CD14-positive monocyte (primary cell): ENCODE measurements at regions not wholly inside any gene's neighbourhood (a gene's known extent, or its start where the extent isn't known, plus 50 kb on each side); places are given as distances from the start of the nearest gene placed in this dataset.

Experiments used
- DNase-seq, 3 donors: peaks; one replicate each; pipeline ENCODE4 v3.0.0-alpha.2; 2011 to 2022
- H2AFZ ChIP-seq: 2 replicates; pipeline ENCODE4 v1.6.0; 2012; ENCODE audit warnings: mild to moderate bottlenecking, low read depth, low read length, inconsistent platforms; ENCODE audit not compliant: insufficient read depth, poor library complexity, severe bottlenecking
- H3K27ac ChIP-seq, 2 donors: 1 replicate in 1 of 2; 2 replicates in 1 of 2; pipeline ENCODE4 v1.5.1; 2012 to 2013; ENCODE audit warnings: low read length in 2 of 2, control low read depth in 1 of 2, inconsistent platforms in 1 of 2, low read depth in 1 of 2, mild to moderate bottlenecking in 1 of 2
- H3K27me3 ChIP-seq, 2 donors: one replicate each; pipeline versions ENCODE4 v1.6.0 to v1.6.1; 2011 to 2013; ENCODE audit warnings: low read length in 2 of 2; ENCODE audit not compliant: control insufficient read depth in 2 of 2, insufficient read depth in 2 of 2
- H3K36me3 ChIP-seq, 2 donors: replicated peaks in 1 of 2; 1 replicate in 1 of 2; 2 replicates in 1 of 2; pipeline versions ENCODE4 v1.5.1 to v1.6.1; 2012 to 2013; ENCODE audit warnings: low read length in 2 of 2, control low read depth in 1 of 2, inconsistent platforms in 1 of 2, mild to moderate bottlenecking in 1 of 2; ENCODE audit not compliant: insufficient read depth in 2 of 2, control insufficient read depth in 1 of 2
- H3K4me1 ChIP-seq, 2 donors: 1 replicate in 1 of 2; 2 replicates in 1 of 2; pipeline versions ENCODE4 v1.5.1 to v1.6.1; 2012 to 2013; ENCODE audit warnings: low read length in 2 of 2, control low read depth in 1 of 2, inconsistent platforms in 1 of 2, mild to moderate bottlenecking in 1 of 2, moderate library complexity in 1 of 2; ENCODE audit not compliant: insufficient read depth in 2 of 2, control insufficient read depth in 1 of 2
- H3K4me2 ChIP-seq: replicated peaks from 2 replicates; pipeline ENCODE3; 2012; ENCODE audit warnings: low read length, moderate library complexity, mild to moderate bottlenecking; ENCODE audit not compliant: poor library complexity, severe bottlenecking; ENCODE audit errors: extremely low read depth
- H3K4me3 ChIP-seq, 3 experiments: fragments of 200-600 bp in 1 of 3; sonication (generic) in 1 of 3; replicated peaks in 1 of 3; 1 replicate in 2 of 3; 2 replicates in 1 of 3; pipeline ENCODE4 v1.5.1; 2011 to 2013; ENCODE audit warnings: low read length in 3 of 3, mild to moderate bottlenecking in 3 of 3, control low read depth in 2 of 3, low read depth in 2 of 3, inconsistent platforms in 1 of 3, moderate library complexity in 1 of 3
- H3K79me2 ChIP-seq: 2 replicates; pipeline ENCODE4 v1.6.0; 2012; ENCODE audit warnings: mild to moderate bottlenecking, control low read depth, inconsistent platforms, low read length, moderate library complexity; ENCODE audit not compliant: insufficient read depth
- H3K9ac ChIP-seq: 2 replicates; pipeline ENCODE4 v1.6.0; 2017; ENCODE audit warnings: low read length, mild to moderate bottlenecking; ENCODE audit not compliant: insufficient read depth, poor library complexity, severe bottlenecking
- H3K9me3 ChIP-seq, 2 donors: replicated peaks in 1 of 2; 1 replicate in 1 of 2; 2 replicates in 1 of 2; pipeline versions ENCODE4 v1.5.1 to v1.6.1; 2012 to 2013; ENCODE audit warnings: low read length in 2 of 2, control low read depth in 1 of 2; ENCODE audit not compliant: control insufficient read depth in 1 of 2, insufficient read depth in 1 of 2
- H4K20me1 ChIP-seq: 2 replicates; pipeline ENCODE4 v1.6.0; 2012; ENCODE audit warnings: mild to moderate bottlenecking, low read length, control low read depth, moderate library complexity; ENCODE audit not compliant: insufficient read depth
- H3K27ac Mint-ChIP-seq, 7 donors: one replicate each; pipeline ENCODE4 v1.8.0; 2020; ENCODE audit warnings: mild to moderate bottlenecking in 7 of 7, mixed read lengths in 7 of 7, moderate library complexity in 6 of 7, inconsistent platforms in 2 of 7
- H3K27me3 Mint-ChIP-seq, 3 donors: one replicate each; pipeline ENCODE4 v1.8.0; 2021 to 2022; ENCODE audit warnings: low read depth in 3 of 3, mild to moderate bottlenecking in 3 of 3, mixed read lengths in 3 of 3, moderate library complexity in 3 of 3, inconsistent platforms in 1 of 3
- H3K36me3 Mint-ChIP-seq, 2 donors: one replicate each; pipeline ENCODE4 v1.8.0; 2020; ENCODE audit warnings: mixed read lengths in 2 of 2, inconsistent platforms in 1 of 2, mild to moderate bottlenecking in 1 of 2
- H3K4me1 Mint-ChIP-seq: one replicate; pipeline ENCODE4 v1.8.0; 2020; ENCODE audit warnings: mild to moderate bottlenecking, mixed read lengths
- H3K4me3 Mint-ChIP-seq, 2 donors: one replicate each; pipeline ENCODE4 v1.8.0; 2020; ENCODE audit warnings: mild to moderate bottlenecking in 2 of 2, mixed read lengths in 2 of 2, moderate library complexity in 1 of 2
- H3K9me3 Mint-ChIP-seq, 7 donors: one replicate each; pipeline ENCODE4 v1.8.0; 2020 to 2022; ENCODE audit warnings: mixed read lengths in 7 of 7, mild to moderate bottlenecking in 6 of 7, moderate library complexity in 6 of 7, inconsistent platforms in 2 of 7
- CTCF ChIP-seq: fragments of 200-600 bp; IDR thresholded peaks from one replicate; pipeline ENCODE4 v1.8.0; 2022; ENCODE audit warnings: antibody characterized with exemption, mild to moderate bottlenecking
- WGBS: methylation state at CpG from one replicate; pipeline ENCODE4 v1.1.5; 2013; ENCODE audit warnings: missing lambda C conversion rate; ENCODE audit not compliant: insufficient coverage; 5-methylcytosine and 5-hydroxymethylcytosine counted together
- intact Hi-C, 2 donors: fragments of 100-400 bp; cut with micrococcal nuclease; formaldehyde crosslinking; loops; one replicate each; pipeline versions ENCODE4 v1.15.0 to v1.15.1; 2023

GRCh38 chr5:29878599-29878998 is 1314.9 kb upstream of the CDH6 start:
- H3K9ac ChIP-seq, result no peak overlapping the region
- Mint-ChIP-seq H3K4me3 (no peak overlapping the region), H3K4me1 (no peaks in the 10 kb centered on the region), H3K9me3 (peaks cover 0 to 5% (median 0%) of the 10 kb centered on the region in 7 donors), H3K36me3 (no peaks in the 10 kb centered on the region), H3K27ac (no peak overlapping the region), H3K27me3 (no peaks in the 10 kb centered on the region)
- intact Hi-C loops, result no loop called here
- no peak for DNase-seq
- H2AFZ ChIP-seq, result no peak overlapping the region
- no peaks in the 10 kb centered on the region for H3K27me3 ChIP-seq
- no peaks in the 10 kb centered on the region for H3K79me2 ChIP-seq
- H3K9me3 ChIP-seq, result peaks cover 2 to 30% of the 10 kb centered on the region in 2 donors
- H3K36me3 ChIP-seq, result no peaks in the 10 kb centered on the region
- no peak overlapping the region for H3K4me3 ChIP-seq
- WGBS, result no CpG with 5 or more reads among the region's 2 CpGs
- no peaks in the 10 kb centered on the region for H4K20me1 ChIP-seq
- H3K27ac ChIP-seq, result no peak overlapping the region
- TF ChIP-seq CTCF, result no peak
- no peaks in the 10 kb centered on the region for H3K4me1 ChIP-seq
- H3K4me2 ChIP-seq, result no peak overlapping the region

GRCh38 chr5:29867155-29867554 is 1326.3 kb upstream of the CDH6 start:
- Histone ChIP-seq H3K4me3 (no peak overlapping the region), H3K9me3 (peaks cover 4% of the 10 kb centered on the region in 2 donors), H3K27me3 (no peaks in the 10 kb centered on the region), H3K27ac (no peak overlapping the region), H3K9ac (no peak overlapping the region), H3K79me2 (no peaks in the 10 kb centered on the region), H2AFZ (no peak overlapping the region), H3K4me2 (no peak overlapping the region), H3K4me1 (no peaks in the 10 kb centered on the region), H3K36me3 (no peaks in the 10 kb centered on the region), H4K20me1 (no peaks in the 10 kb centered on the region)
- Mint-ChIP-seq H3K9me3 (peaks cover 0 to 2% (median 0%) of the 10 kb centered on the region in 7 donors), H3K36me3 (no peaks in the 10 kb centered on the region), H3K4me1 (no peaks in the 10 kb centered on the region), H3K27me3 (peaks cover 0 to 2% (median 0%) of the 10 kb centered on the region in 3 donors), H3K27ac (no peak overlapping the region), H3K4me3 (no peak overlapping the region)
- intact Hi-C loops, result no loop called here
- no CpG with 5 or more reads among the region's 2 CpGs for WGBS
- DNase-seq, result no peak
- no peak for TF ChIP-seq CTCF
